OCI-LY7 (cell line): ENCODE measurements at regions not wholly inside any gene's neighbourhood (a gene's known extent, or its start where the extent isn't known, plus 50 kb on each side); places are given as distances from the start of the nearest gene placed in this dataset.
"Not testable (repeated sequence)": the region's sequence is repeated elsewhere in the genome, so short reads cannot be mapped to it uniquely, and the experiment has no call there.

Experiments used
- BruUV-seq: library from RNA; stranded (reverse); fragments of 400-500 nt; replicated peaks from 2 replicates; lab custom pipeline; 2021; lab: Mats Ljungman, UMichigan
- CTCF ChIA-PET: fragments of 300-600 bp; sonication (Branson Sonifier 250); formaldehyde crosslinking; loops from one replicate; lab custom pipeline; 2022; ENCODE audit warnings: antibody characterized with exemption; ENCODE audit not compliant: unreplicated experiment; lab: Charles Lee
- POLR2A ChIA-PET: fragments of 300-600 bp; sonication (Branson Sonifier 250); formaldehyde crosslinking; loops from one replicate; lab custom pipeline; 2022; ENCODE audit warnings: antibody characterized with exemption; lab: Charles Lee
- DNase-seq: peaks from one replicate; pipeline ENCODE4 v3.0.0-alpha.2; 2015; ENCODE audit warnings: low spot score
- H2AFZ ChIP-seq: fragments of 200-600 bp; sonication (generic), shearing (Covaris generic); 2 replicates; pipeline ENCODE4 v1.6.1; 2014; ENCODE audit warnings: mild to moderate bottlenecking, antibody characterized with exemption, low read length, moderate library complexity
- H3K27ac ChIP-seq: fragments of 200-600 bp; sonication (generic); 2 replicates; pipeline ENCODE4 v1.5.1; 2014; ENCODE audit warnings: mixed run types, low read depth, mild to moderate bottlenecking, moderate library complexity, low read length, inconsistent platforms; ENCODE audit not compliant: poor library complexity, severe bottlenecking
- H3K36me3 ChIP-seq: fragments of 200-600 bp; sonication (generic); 2 replicates; pipeline ENCODE4 v1.6.1; 2014; ENCODE audit warnings: mild to moderate bottlenecking, antibody characterized with exemption, low read length, moderate library complexity, mixed read lengths; ENCODE audit not compliant: insufficient read depth
- H3K4me1 ChIP-seq: fragments of 200-600 bp; sonication (generic); 2 replicates; pipeline ENCODE4 v1.5.1; 2014; ENCODE audit warnings: mild to moderate bottlenecking, low read length; ENCODE audit not compliant: insufficient read depth, poor library complexity, severe bottlenecking
- H3K4me2 ChIP-seq: fragments of 200-600 bp; sonication (generic); 2 replicates; pipeline ENCODE4 v1.6.1; 2014; ENCODE audit warnings: mild to moderate bottlenecking, low read length
- H3K4me3 ChIP-seq: fragments of 200-600 bp; sonication (generic); 2 replicates; pipeline ENCODE4 v1.5.1; 2014; ENCODE audit warnings: mild to moderate bottlenecking, low read depth, low read length; ENCODE audit not compliant: poor library complexity, severe bottlenecking
- H3K79me2 ChIP-seq: fragments of 200-600 bp; sonication (generic); 2 replicates; pipeline ENCODE4 v1.6.1; 2016; ENCODE audit warnings: low read depth, mild to moderate bottlenecking, low read length, moderate library complexity, mixed read lengths; ENCODE audit not compliant: insufficient read depth
- H3K9me2 ChIP-seq: fragments of 200-600 bp; sonication (generic); 2 replicates; pipeline ENCODE4 v1.6.1; 2016; ENCODE audit warnings: mild to moderate bottlenecking, low read length, mixed read lengths; ENCODE audit not compliant: insufficient read depth
- H3K9me3 ChIP-seq: fragments of 200-600 bp; sonication (generic); 2 replicates; pipeline ENCODE4 v1.6.1; 2014; ENCODE audit warnings: mild to moderate bottlenecking, mixed run types, low read length, mixed read lengths
- H4K20me1 ChIP-seq: fragments of 200-600 bp; sonication (generic); 2 replicates; pipeline ENCODE4 v1.6.1; 2014; ENCODE audit warnings: mild to moderate bottlenecking, antibody characterized with exemption, low read length, moderate library complexity, mixed read lengths; ENCODE audit not compliant: insufficient read depth
- CTCF ChIP-seq: fragments of 200-600 bp; sonication (generic); conservative IDR thresholded peaks from 2 replicates; pipeline ENCODE4 v1.5.1; 2014; ENCODE audit warnings: mild to moderate bottlenecking, antibody characterized with exemption, low read length, moderate library complexity, mixed read lengths
- EZH2phosphoT487 ChIP-seq: fragments of 200-600 bp; sonication (generic); IDR thresholded peaks from 2 replicates; pipeline ENCODE4 v1.6.1; 2018; ENCODE audit warnings: low read depth, borderline replicate concordance, mild to moderate bottlenecking, mixed run types, antibody characterized with exemption, low read length, moderate library complexity, mixed read lengths
- intact Hi-C: fragments of 100-400 bp; cut with micrococcal nuclease; formaldehyde crosslinking; loops from one replicate; pipeline ENCODE4 v1.10.0; 2022; ENCODE audit not compliant: unreplicated experiment

- no peak overlapping the region for H2AFZ ChIP-seq
- no peaks in the 10 kb centered on the region for H4K20me1 ChIP-seq
- no peaks in the 10 kb centered on the region for H3K9me3 ChIP-seq
- H3K36me3 ChIP-seq: no peaks in the 10 kb centered on the region
- H3K4me1 ChIP-seq: no peaks in the 10 kb centered on the region
- H3K27ac ChIP-seq: no peak overlapping the region
- CTCF ChIA-PET: no interaction called here
- H3K4me2 ChIP-seq: no peak overlapping the region
- no peak overlapping the region for H3K4me3 ChIP-seq
- H3K79me2 ChIP-seq: no peaks in the 10 kb centered on the region
- BruUV-seq: no TSS peak
- no peaks in the 10 kb centered on the region for H3K9me2 ChIP-seq
- DNase-seq: no peak
- intact Hi-C loops: no loop called here
- POLR2A ChIA-PET: no interaction called here
- no peak for TF ChIP-seq EZH2phosphoT487
- TF ChIP-seq CTCF: no peak
Observed at GRCh38 chr12:28787151-28787550, 361.9 kb upstream of the FAR2 start.

GRCh38 chr12:28788256-28788655 lies 360.8 kb upstream of the FAR2 start:
- H3K4me1 ChIP-seq, H2AFZ ChIP-seq, H3K9me2 ChIP-seq, BruUV-seq, H3K27ac ChIP-seq, POLR2A ChIA-PET, H3K36me3 ChIP-seq, H4K20me1 ChIP-seq, H3K4me3 ChIP-seq, intact Hi-C loops, DNase-seq, H3K9me3 ChIP-seq, H3K79me2 ChIP-seq, H3K4me2 ChIP-seq, CTCF ChIA-PET: not testable (repeated sequence)

- H3K79me2 ChIP-seq: no peaks in the 10 kb centered on the region
- TF ChIP-seq CTCF (no peak), EZH2phosphoT487 (no peak)
- H3K9me3 ChIP-seq: no peaks in the 10 kb centered on the region
- no peak for DNase-seq
- H3K4me2 ChIP-seq: no peak overlapping the region
- no TSS peak for BruUV-seq
- no peaks in the 10 kb centered on the region for H4K20me1 ChIP-seq
- H3K36me3 ChIP-seq: no peaks in the 10 kb centered on the region
- no peak overlapping the region for H2AFZ ChIP-seq
- H3K4me3 ChIP-seq: no peak overlapping the region
- no peaks in the 10 kb centered on the region for H3K4me1 ChIP-seq
- H3K9me2 ChIP-seq: no peaks in the 10 kb centered on the region
- intact Hi-C loops: no loop called here
- ChIA-PET POLR2A (interaction anchor here (0.7 kb wide), 1 partner anchor 234 kb away, joined by 7 read pairs; no protein-coding TSS in a partner anchor), CTCF (no interaction called here)
- no peak overlapping the region for H3K27ac ChIP-seq
Observed at GRCh38 chr12:28793581-28794151, 355.4 kb upstream of the FAR2 start.
